Natural killer cell (primary cell): ENCODE measurements at regions not wholly inside any gene's neighbourhood (a gene's known extent, or its start where the extent isn't known, plus 50 kb on each side); places are given as distances from the start of the nearest gene placed in this dataset.

Source experiments
- ATAC-seq, 3 donors: fragments of 150-1000 bp in 2 of 3; fragments of 200-7000 bp in 1 of 3; cut with Tn5 transposase; 1 replicate in 1 of 3; 2 replicates in 2 of 3; pipeline ENCODE4 v1.10.0; 2021; ENCODE audit warnings: mild to moderate bottlenecking in 2 of 3, moderate library complexity in 2 of 3
- DNase-seq, 2 donors: peaks; one replicate each; pipeline versions ENCODE4 v3.0.0 to v3.0.0-alpha.2; 2013 to 2021; ENCODE audit warnings: mixed read lengths in 1 of 2
- H3K27ac ChIP-seq: one replicate; pipeline ENCODE4 v1.5.1; 2013; ENCODE audit warnings: mild to moderate bottlenecking, low read length
- H3K27me3 ChIP-seq: one replicate; pipeline ENCODE4 v1.6.1; 2013; ENCODE audit warnings: low read length; ENCODE audit not compliant: control insufficient read depth, insufficient read depth
- H3K36me3 ChIP-seq: one replicate; pipeline ENCODE4 v1.6.1; 2013; ENCODE audit warnings: low read length; ENCODE audit not compliant: control insufficient read depth, insufficient read depth
- H3K4me1 ChIP-seq: one replicate; pipeline ENCODE4 v1.6.1; 2013; ENCODE audit warnings: low read length; ENCODE audit not compliant: control insufficient read depth, insufficient read depth
- H3K4me3 ChIP-seq: one replicate; pipeline ENCODE4 v1.5.1; 2013; ENCODE audit warnings: low read length
- H3K9me3 ChIP-seq: one replicate; pipeline ENCODE4 v1.6.1; 2013; ENCODE audit warnings: low read length; ENCODE audit not compliant: control insufficient read depth, insufficient read depth
- H3K27ac Mint-ChIP-seq, 2 donors: one replicate each; pipeline ENCODE4 v1.8.0; 2022; ENCODE audit warnings: mild to moderate bottlenecking in 2 of 2, mixed read lengths in 2 of 2, moderate library complexity in 1 of 2
- H3K27me3 Mint-ChIP-seq, 2 donors: one replicate each; pipeline ENCODE4 v1.8.0; 2022; ENCODE audit warnings: low read depth in 2 of 2, mixed read lengths in 2 of 2
- H3K36me3 Mint-ChIP-seq: one replicate; pipeline ENCODE4 v1.8.0; 2022; ENCODE audit warnings: mixed read lengths
- H3K4me1 Mint-ChIP-seq, 2 donors: one replicate each; pipeline ENCODE4 v1.8.0; 2022; ENCODE audit warnings: mixed read lengths in 2 of 2
- H3K4me3 Mint-ChIP-seq: one replicate; pipeline ENCODE4 v1.8.0; 2022; ENCODE audit warnings: mild to moderate bottlenecking, moderate library complexity, mixed read lengths
- H3K9me3 Mint-ChIP-seq, 2 donors: one replicate each; pipeline ENCODE4 v1.8.0; 2022; ENCODE audit warnings: mixed read lengths in 2 of 2
- CTCF ChIP-seq: fragments of 200-600 bp; IDR thresholded peaks from one replicate; pipeline ENCODE4 v1.8.0; 2022; ENCODE audit warnings: antibody characterized with exemption
- WGBS: methylation state at CpG from one replicate; pipeline ENCODE4 v1.1.7; 2013; ENCODE audit warnings: missing lambda C conversion rate; ENCODE audit not compliant: insufficient coverage; 5-methylcytosine and 5-hydroxymethylcytosine counted together
- intact Hi-C: fragments of 100-400 bp; cut with micrococcal nuclease; formaldehyde crosslinking; loops from one replicate; pipeline ENCODE4 v1.14.2; 2022

GRCh38 chr6:139490482-139490881 is 116.0 kb upstream of the CITED2 start:
- Mint-ChIP-seq H3K27ac (peak overlapping the region; percentile 3 to 64), H3K9me3 (no peaks in the 10 kb centered on the region), H3K36me3 (no peaks in the 10 kb centered on the region), H3K27me3 (peaks cover 0 to 3% of the 10 kb centered on the region in 2 donors), H3K4me1 (peaks cover 7 to 11% of the 10 kb centered on the region in 2 donors), H3K4me3 (no peak overlapping the region)
- H3K4me3 ChIP-seq, result no peak overlapping the region
- no peaks in the 10 kb centered on the region for H3K4me1 ChIP-seq
- 12% methylated on average over 3 of the region's 4 CpGs for WGBS
- DNase-seq, result peak in 1 of 2 donors; percentile 67
- peak; percentile 83 to 91 (median 86) for ATAC-seq
- no peak overlapping the region for H3K27ac ChIP-seq
- intact Hi-C loops, result no loop called here
- no peaks in the 10 kb centered on the region for H3K36me3 ChIP-seq
- H3K27me3 ChIP-seq, result no peaks in the 10 kb centered on the region
- TF ChIP-seq CTCF, result no peak
- H3K9me3 ChIP-seq, result no peaks in the 10 kb centered on the region

- no peaks in the 10 kb centered on the region for H3K9me3 ChIP-seq
- intact Hi-C loops, result no loop called here
- no peaks in the 10 kb centered on the region for H3K4me1 ChIP-seq
- Mint-ChIP-seq H3K27me3 (peaks cover 0 to 3% of the 10 kb centered on the region in 2 donors), H3K4me1 (peaks cover 7 to 11% of the 10 kb centered on the region in 2 donors), H3K27ac (no peak overlapping the region), H3K36me3 (no peaks in the 10 kb centered on the region), H3K9me3 (no peaks in the 10 kb centered on the region), H3K4me3 (no peak overlapping the region)
- no peaks in the 10 kb centered on the region for H3K36me3 ChIP-seq
- no peak overlapping the region for H3K27ac ChIP-seq
- no peak for TF ChIP-seq CTCF
- no peak for DNase-seq
- H3K27me3 ChIP-seq, result no peaks in the 10 kb centered on the region
- H3K4me3 ChIP-seq, result no peak overlapping the region
- no peak for ATAC-seq
Measured at GRCh38 chr6:139486476-139486799, 112.0 kb upstream of the CITED2 start.

- H3K9me3 ChIP-seq, result no peaks in the 10 kb centered on the region
- no peak overlapping the region for H3K4me3 Mint-ChIP-seq
- H3K36me3 ChIP-seq, result no peaks in the 10 kb centered on the region
- TF ChIP-seq CTCF, result no peak
- no peaks in the 10 kb centered on the region for H3K4me1 ChIP-seq
- H3K9me3 Mint-ChIP-seq, result no peaks in the 10 kb centered on the region
- no peaks in the 10 kb centered on the region for H3K27me3 ChIP-seq
- H3K4me3 ChIP-seq, result no peak overlapping the region
- DNase-seq (no peak), ATAC-seq (no peak)
- no peaks in the 10 kb centered on the region for H3K36me3 Mint-ChIP-seq
- peaks cover 0 to 3% of the 10 kb centered on the region in 2 donors for H3K27me3 Mint-ChIP-seq
- H3K4me1 Mint-ChIP-seq, result peaks cover 7 to 10% of the 10 kb centered on the region in 2 donors
- intact Hi-C loops, result no loop called here
- WGBS, result 97% methylated on average over 4 of the region's 5 CpGs
- no peak overlapping the region for H3K27ac ChIP-seq
- H3K27ac Mint-ChIP-seq, result no peak overlapping the region
Measured at GRCh38 chr6:139485742-139486475, 111.5 kb upstream of the CITED2 start.

GRCh38 chr6:139485185-139485584 is 110.7 kb upstream of the CITED2 start:
- no peak for TF ChIP-seq CTCF
- peaks cover 5 to 6% of the 10 kb centered on the region in 2 donors for H3K27me3 Mint-ChIP-seq
- no peak overlapping the region for H3K27ac Mint-ChIP-seq

More at GRCh38 chr6:139485185-139485584, 110.7 kb upstream of the CITED2 start:
- Histone ChIP-seq H3K4me3 (no peak overlapping the region), H3K27ac (no peak overlapping the region), H3K9me3 (no peaks in the 10 kb centered on the region), H3K4me1 (no peaks in the 10 kb centered on the region), H3K27me3 (no peaks in the 10 kb centered on the region), H3K36me3 (no peaks in the 10 kb centered on the region)
- no peaks in the 10 kb centered on the region for H3K9me3 Mint-ChIP-seq
- no CpG with 5 or more reads among the region's 2 CpGs for WGBS
- peaks cover 2 to 3% of the 10 kb centered on the region in 2 donors for H3K4me1 Mint-ChIP-seq
- ATAC-seq, result no peak
- DNase-seq, result no peak
- no peak overlapping the region for H3K4me3 Mint-ChIP-seq
- H3K36me3 Mint-ChIP-seq, result no peaks in the 10 kb centered on the region
- intact Hi-C loops, result no loop called here
